ENCODE measurements at regions not wholly inside any gene's neighbourhood (a gene's known extent, or its start where the extent isn't known, plus 50 kb on each side); places are given as distances from the start of the nearest gene placed in this dataset.

- no peak for DNase-seq (ENCODE audit: low read depth in 2 of 2)
Observed at GRCh38 chr9:96038271-96038670, 162.8 kb downstream of the ERCC6L2 start.

GRCh38 chr9:96034553-96035122 lies 159.1 kb downstream of the ERCC6L2 start:
- no peak for DNase-seq (ENCODE audit: low read depth in 2 of 2)

- DNase-seq (ENCODE audit: low read depth in 2 of 2): no peak
Observed at GRCh38 chr9:96033896-96034295, 158.4 kb downstream of the ERCC6L2 start.

- no peak for DNase-seq (ENCODE audit: low read depth in 2 of 2)
Observed at GRCh38 chr9:96031916-96032534, 156.5 kb downstream of the ERCC6L2 start.

DNA sequence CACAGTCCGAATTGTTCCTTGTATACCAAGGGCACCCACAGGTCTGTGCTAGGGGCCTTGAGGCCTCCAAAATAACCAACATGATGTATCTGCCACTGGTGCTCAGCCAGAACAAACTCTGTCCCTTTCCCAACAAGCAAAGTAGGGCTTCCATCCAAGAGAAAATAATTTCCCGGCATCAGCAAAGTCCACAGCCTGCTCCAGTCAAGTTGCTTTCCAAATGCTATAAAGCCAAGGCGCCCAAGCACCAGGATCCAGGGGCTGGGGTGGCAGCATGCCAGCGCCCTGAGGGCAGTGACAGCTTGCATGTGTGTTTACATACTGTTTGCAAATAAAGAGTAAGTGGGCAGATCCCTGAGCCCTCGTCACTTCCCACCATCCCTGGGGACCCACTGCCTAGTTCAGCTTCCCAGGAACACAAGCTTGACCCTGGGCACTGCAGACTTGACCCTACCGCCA lies 155.9 kb downstream of the ERCC6L2 start:
- DNase-seq (ENCODE audit: low read depth in 2 of 2): no peak

GRCh38 chr9:96029722-96030530 lies 154.4 kb downstream of the ERCC6L2 start:
- no peak for DNase-seq (ENCODE audit: low read depth in 2 of 2)

- DNase-seq (ENCODE audit: low read depth in 2 of 2): no peak
Observed at GRCh38 chr9:96027251-96028131, 152.0 kb downstream of the ERCC6L2 start.

- DNase-seq (ENCODE audit: low read depth in 2 of 2): no peak
Observed at GRCh38 chr9:96026655-96027213, 151.2 kb downstream of the ERCC6L2 start.

DNA sequence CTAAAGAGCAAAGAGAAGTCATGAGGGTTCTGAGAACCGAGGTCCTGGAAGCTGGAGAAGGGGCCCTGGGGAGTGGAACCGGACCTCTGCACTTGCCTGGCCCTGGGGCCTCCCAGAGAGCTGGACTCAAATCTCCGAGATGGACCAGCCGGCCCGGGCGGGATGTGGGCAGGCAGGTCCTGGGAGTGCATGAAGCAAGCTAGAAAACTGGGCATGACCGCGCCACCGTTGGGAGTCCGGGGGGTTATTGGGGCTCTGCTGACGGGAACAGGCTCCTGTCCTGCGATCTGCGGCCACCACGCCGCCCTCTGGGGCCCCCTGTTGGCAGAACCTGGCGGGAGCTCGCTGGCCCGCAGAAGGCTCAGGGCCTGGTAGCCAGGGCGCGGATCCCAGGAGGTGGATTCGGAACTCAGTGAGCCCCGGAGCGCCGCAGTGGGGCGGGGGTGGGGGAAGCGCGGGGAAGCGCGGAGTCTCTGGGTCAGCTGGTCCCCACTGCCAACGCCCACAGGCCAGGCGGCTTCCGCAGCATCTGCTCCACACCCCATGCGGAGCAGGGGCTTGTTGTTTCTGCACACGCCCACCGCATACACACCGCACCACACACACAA lies 150.6 kb downstream of the ERCC6L2 start:
- no peak for DNase-seq (ENCODE audit: low read depth in 2 of 2)

DNA sequence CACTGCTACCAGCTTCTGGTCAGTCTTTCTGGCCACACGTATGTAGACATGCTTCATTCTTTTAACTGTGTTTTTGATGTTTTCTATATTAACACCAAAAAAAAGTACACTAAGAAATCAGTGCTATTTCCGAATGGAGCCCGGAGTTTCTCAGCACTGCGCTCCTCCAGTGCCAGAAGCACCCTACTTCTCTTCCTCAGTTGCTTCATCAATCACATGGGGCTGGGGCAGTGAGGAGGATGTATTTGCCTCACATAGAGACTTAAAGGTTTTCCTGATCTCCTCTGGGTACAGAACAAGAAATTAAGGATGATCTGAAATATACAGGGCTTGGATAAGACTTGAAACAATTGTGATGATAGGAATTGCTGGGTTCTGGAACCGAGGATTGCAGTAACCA lies 148.0 kb downstream of the ERCC6L2 start:
- DNase-seq (ENCODE audit: low read depth in 2 of 2): no peak

DNA sequence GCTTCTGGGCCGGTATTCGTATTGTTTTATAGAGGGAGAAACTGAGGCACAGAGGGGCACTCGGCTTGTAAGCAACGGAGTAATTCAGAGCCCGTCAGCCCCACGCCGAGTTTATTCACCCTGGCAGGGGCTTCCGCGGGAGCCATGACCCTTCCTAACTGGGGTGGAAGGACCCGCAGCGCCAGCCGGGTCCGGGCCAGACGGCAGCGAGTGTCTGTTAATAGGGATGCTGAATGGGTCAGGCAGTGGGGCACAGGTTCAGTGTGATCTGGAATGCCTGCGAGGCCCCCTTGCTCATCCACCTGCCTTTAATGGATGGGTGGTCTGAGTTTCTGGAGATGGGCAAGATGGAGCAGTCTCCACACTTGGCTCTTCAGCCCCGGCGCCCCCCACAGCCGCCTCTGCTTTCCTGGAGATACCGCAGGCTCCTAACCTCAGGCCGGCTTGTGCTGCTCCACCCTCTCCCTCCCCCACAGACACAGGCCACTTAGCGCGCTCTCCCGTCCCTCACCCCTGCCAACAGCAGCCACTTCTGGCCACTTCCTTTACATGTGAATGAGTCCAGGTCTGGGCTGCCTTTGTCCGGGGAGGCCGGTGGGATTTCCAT lies 147.1 kb downstream of the ERCC6L2 start:
- no peak for DNase-seq (ENCODE audit: low read depth in 2 of 2)

GRCh38 chr9:96021551-96022444 lies 146.3 kb downstream of the ERCC6L2 start:
- no peak for DNase-seq (ENCODE audit: low read depth in 2 of 2)

GRCh38 chr9:96020792-96021550 lies 145.5 kb downstream of the ERCC6L2 start:
- DNase-seq (ENCODE audit: low read depth in 2 of 2): no peak

DNA sequence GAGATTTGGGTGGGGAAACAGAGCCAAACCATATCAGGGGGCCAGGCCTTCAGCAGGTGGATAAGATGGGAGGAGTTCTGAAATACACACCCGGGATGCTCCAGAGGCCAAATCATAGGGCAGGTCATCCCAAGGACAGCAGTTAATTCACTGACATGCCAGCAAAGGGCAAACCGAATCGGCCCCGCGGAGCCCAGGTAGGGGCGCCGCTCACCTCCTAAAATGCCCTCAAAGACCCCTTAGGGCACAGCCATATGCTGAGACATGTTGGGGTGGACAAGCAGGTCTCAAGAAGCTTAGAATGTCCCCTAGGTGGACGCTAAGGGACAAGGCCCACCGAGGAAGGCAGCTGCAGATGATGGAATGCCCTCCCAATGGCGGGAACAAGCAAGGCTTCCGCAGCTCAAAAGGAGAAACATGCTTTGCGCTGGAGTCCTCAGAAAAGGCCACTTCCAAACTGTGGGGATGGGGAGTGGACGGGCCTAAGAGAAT lies 144.9 kb downstream of the ERCC6L2 start:
- no peak for DNase-seq (ENCODE audit: low read depth in 2 of 2)
